Lung (tissue), 11 donors: ENCODE measurements at regions not wholly inside any gene's neighbourhood (a gene's known extent, or its start where the extent isn't known, plus 50 kb on each side); places are given as distances from the start of the nearest gene placed in this dataset.

Source experiments
- ATAC-seq: fragments of 200-7000 bp; cut with Tn5 transposase; one replicate; pipeline ENCODE4 v1.9.1; 2020; ENCODE audit warnings: moderate number of reproducible peaks; ENCODE audit not compliant: insufficient read depth, low FRiP score
- DNase-seq, 3 donors: peaks; one replicate each; pipeline ENCODE4 v3.0.0-alpha.2; 2013 to 2017
- H3K27ac ChIP-seq, 2 donors: one replicate each; pipeline ENCODE4 v1.5.1; 2013; ENCODE audit warnings: mild to moderate bottlenecking in 2 of 2, moderate library complexity in 2 of 2, control low read depth in 1 of 2, inconsistent platforms in 1 of 2, low read depth in 1 of 2, low read length in 1 of 2
- H3K27me3 ChIP-seq, 3 donors: one replicate each; pipeline ENCODE4 v1.5.1; 2013; ENCODE audit warnings: low read length in 2 of 3; ENCODE audit not compliant: control insufficient read depth in 3 of 3, insufficient read depth in 3 of 3
- H3K36me3 ChIP-seq, 4 donors: one replicate each; pipeline ENCODE4 v1.5.1; 2013; ENCODE audit warnings: low read length in 4 of 4, mild to moderate bottlenecking in 1 of 4, moderate library complexity in 1 of 4; ENCODE audit not compliant: control insufficient read depth in 4 of 4, insufficient read depth in 4 of 4
- H3K4me1 ChIP-seq, 5 donors: one replicate each; pipeline ENCODE4 v1.5.1; 2013; ENCODE audit warnings: low read length in 5 of 5, mild to moderate bottlenecking in 2 of 5, moderate library complexity in 1 of 5; ENCODE audit not compliant: control insufficient read depth in 5 of 5, insufficient read depth in 5 of 5
- H3K4me3 ChIP-seq: one replicate; pipeline ENCODE4 v1.5.1; 2013; ENCODE audit warnings: mild to moderate bottlenecking, control low read depth, moderate library complexity
- H3K9ac ChIP-seq, 2 donors: one replicate each; pipeline ENCODE4 v1.5.1; 2013; ENCODE audit warnings: low read length in 2 of 2, control low read depth in 1 of 2; ENCODE audit not compliant: insufficient read depth in 1 of 2
- H3K9me3 ChIP-seq, 4 donors: one replicate each; pipeline ENCODE4 v1.5.1; 2013; ENCODE audit warnings: low read length in 3 of 4, mild to moderate bottlenecking in 1 of 4, moderate library complexity in 1 of 4; ENCODE audit not compliant: control insufficient read depth in 4 of 4, insufficient read depth in 3 of 4
- WGBS, 2 donors: extraction: QIAGEN DNeasy Blood & Tissue Kit; methylation state at CpG; one replicate each; pipeline ENCODE4 v1.1.7; 2013; 5-methylcytosine and 5-hydroxymethylcytosine counted together
- TF ChIP-seq, protein P1 (sequence below): IDR thresholded peaks from 2 replicates; pipeline ENCODE4 v1.5.1; 2012; ENCODE audit warnings: mild to moderate bottlenecking; ENCODE audit errors: control extremely low read depth, extremely low read depth
- donor health status: control.
- donor health status: control.
- donor health status: Bipolar disorder and iron deficiency.
- donor health status: healthy.
- donor health status: DM: yes; HTN: yes; CAD: no.

DNA sequence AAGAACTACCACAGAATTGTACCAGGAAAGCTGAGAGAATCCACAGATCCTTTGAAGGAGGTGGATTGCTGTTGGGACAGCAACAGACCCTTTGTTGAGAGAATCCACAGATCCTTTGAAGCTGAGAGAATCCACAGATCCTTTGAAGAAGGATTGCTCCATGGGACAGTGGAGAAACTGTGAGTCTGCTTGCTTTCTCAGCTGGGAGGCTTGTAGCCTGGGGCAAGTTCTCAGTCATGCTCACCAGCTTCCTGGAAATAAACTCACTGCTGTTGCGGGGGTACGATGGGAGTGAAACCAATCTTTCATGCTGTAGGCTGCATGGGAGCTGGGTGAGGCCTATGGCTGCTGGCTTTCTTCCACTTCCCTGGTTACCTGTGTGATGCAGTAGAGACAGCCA lies 106.3 kb downstream of the C7orf25 start:
- Histone ChIP-seq H3K4me1 (no peaks in the 10 kb centered on the region), H3K36me3 (no peaks in the 10 kb centered on the region), H3K9ac (no peak overlapping the region), H3K27me3 (no peaks in the 10 kb centered on the region), H3K4me3 (no peak overlapping the region), H3K9me3 (peaks cover 0 to 5% (median 2%) of the 10 kb centered on the region in 4 donors), H3K27ac (no peak overlapping the region)
- TF ChIP-seq, protein P1, sequence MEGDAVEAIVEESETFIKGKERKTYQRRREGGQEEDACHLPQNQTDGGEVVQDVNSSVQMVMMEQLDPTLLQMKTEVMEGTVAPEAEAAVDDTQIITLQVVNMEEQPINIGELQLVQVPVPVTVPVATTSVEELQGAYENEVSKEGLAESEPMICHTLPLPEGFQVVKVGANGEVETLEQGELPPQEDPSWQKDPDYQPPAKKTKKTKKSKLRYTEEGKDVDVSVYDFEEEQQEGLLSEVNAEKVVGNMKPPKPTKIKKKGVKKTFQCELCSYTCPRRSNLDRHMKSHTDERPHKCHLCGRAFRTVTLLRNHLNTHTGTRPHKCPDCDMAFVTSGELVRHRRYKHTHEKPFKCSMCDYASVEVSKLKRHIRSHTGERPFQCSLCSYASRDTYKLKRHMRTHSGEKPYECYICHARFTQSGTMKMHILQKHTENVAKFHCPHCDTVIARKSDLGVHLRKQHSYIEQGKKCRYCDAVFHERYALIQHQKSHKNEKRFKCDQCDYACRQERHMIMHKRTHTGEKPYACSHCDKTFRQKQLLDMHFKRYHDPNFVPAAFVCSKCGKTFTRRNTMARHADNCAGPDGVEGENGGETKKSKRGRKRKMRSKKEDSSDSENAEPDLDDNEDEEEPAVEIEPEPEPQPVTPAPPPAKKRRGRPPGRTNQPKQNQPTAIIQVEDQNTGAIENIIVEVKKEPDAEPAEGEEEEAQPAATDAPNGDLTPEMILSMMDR = no peak
- 92 to 95% methylated on average over 2 of the region's 2 CpGs for WGBS, 2 donors
- ATAC-seq (no peak), DNase-seq (no peak)

DNA sequence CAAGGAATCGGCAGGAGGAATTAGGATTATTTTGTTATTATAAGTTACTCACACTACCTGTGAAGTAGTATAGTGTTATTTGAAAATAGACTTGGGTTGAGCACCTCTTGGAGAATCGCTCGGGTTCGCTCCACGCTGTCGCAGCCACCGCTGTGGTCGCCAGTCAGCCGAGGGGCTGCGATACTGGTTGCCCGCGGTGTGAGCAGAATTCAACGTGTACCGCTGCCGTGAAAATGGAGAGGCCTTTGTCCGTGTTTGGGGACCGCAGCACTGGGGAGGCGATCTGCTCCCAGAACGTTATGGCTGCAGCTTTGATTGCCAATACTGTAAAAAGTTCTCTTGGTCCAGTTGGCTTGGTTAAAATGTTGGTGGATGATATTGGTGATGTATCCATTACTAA lies 117.2 kb downstream of the C7orf25 start:
- no peak overlapping the region for H3K4me3 ChIP-seq
- H3K9ac ChIP-seq = no peak overlapping the region
- ATAC-seq = no peak
- peaks cover 0 to 2% (median 0%) of the 10 kb centered on the region in 4 donors for H3K9me3 ChIP-seq
- no peak overlapping the region for H3K27ac ChIP-seq
- DNase-seq = no peak
- H3K36me3 ChIP-seq = no peaks in the 10 kb centered on the region
- TF ChIP-seq, protein P1 = no peak
- H3K4me1 ChIP-seq = no peaks in the 10 kb centered on the region
- WGBS, 2 donors = 96 to 97% methylated on average over 19 of the region's 19 CpGs
- H3K27me3 ChIP-seq = no peaks in the 10 kb centered on the region

DNA sequence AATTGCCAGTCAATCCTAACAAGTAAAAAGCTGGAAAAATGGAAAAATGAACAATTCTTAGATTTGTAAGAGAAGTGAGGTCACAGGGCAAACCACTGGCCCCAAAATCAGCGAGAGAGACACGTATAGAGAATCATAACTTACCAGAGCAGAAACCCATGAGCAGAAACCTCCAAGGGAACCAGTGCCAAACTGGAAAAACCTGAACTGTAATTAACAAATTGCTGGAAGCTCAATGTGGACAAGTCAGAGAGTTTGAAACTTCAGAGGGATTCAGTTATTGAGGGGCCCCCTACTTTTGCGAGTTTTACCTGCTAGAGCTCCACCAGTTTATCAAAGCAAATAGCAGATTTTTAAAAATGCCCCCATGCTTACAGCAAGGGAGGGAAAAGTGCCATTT lies 119.0 kb downstream of the C7orf25 start:
- no peak for ATAC-seq
- Histone ChIP-seq H3K36me3 (no peaks in the 10 kb centered on the region), H3K4me3 (no peak overlapping the region), H3K9me3 (peaks cover 0 to 2% (median 0%) of the 10 kb centered on the region in 4 donors), H3K27ac (no peak overlapping the region), H3K27me3 (no peaks in the 10 kb centered on the region), H3K9ac (no peak overlapping the region), H3K4me1 (no peaks in the 10 kb centered on the region)
- DNase-seq = no peak
- WGBS, 2 donors = 86 to 89% methylated on average over 3 of the region's 3 CpGs
- TF ChIP-seq, protein P1 = no peak

DNA sequence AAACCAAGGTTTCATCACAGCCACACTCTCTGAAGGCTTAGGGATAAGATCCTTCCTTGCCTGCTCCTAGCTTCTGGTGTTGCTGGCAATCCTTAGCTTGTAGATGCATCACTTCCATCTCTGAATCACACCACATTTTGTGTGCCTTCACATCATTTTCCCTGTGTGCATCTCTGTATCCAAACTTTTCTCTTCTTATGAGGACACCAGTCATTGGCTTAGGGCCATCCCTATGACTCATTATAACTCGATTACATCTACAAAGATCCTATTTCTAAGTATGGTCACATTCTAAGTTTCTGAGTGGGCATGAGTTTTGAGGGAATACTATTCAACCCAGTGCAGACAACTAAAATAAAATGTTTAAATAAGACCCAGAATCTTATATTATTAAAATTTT lies 121.7 kb downstream of the C7orf25 start:
- Histone ChIP-seq H3K4me3 (no peak overlapping the region), H3K27me3 (no peaks in the 10 kb centered on the region), H3K27ac (no peak overlapping the region), H3K9ac (no peak overlapping the region), H3K4me1 (no peaks in the 10 kb centered on the region), H3K36me3 (no peaks in the 10 kb centered on the region), H3K9me3 (peaks cover 0 to 2% (median 0%) of the 10 kb centered on the region in 4 donors)
- ATAC-seq (no peak), DNase-seq (no peak)
- WGBS, 2 donors = 67 to 82% methylated on average over 1 of the region's 1 CpG
- TF ChIP-seq, protein P1 = no peak
